Lower lobe of right lung (tissue), 2 donors: ENCODE measurements at regions not wholly inside any gene's neighbourhood (a gene's known extent, or its start where the extent isn't known, plus 50 kb on each side); places are given as distances from the start of the nearest gene placed in this dataset.
"Not testable (repeated sequence)": the region's sequence is repeated elsewhere in the genome, so short reads cannot be mapped to it uniquely, and the experiment has no call there.

Experiments
- ATAC-seq, 2 donors: fragments of 200-7000 bp; cut with Tn5 transposase; one replicate each; pipeline ENCODE4 v1.9.1; 2020 to 2022; ENCODE audit warnings: mild to moderate bottlenecking in 2 of 2, moderate library complexity in 2 of 2
- DNase-seq: peaks from one replicate; pipeline ENCODE4 v3.0.0-alpha.2; 2020
- H3K27ac ChIP-seq: fragments of 200-600 bp; one replicate; pipeline ENCODE4 v1.8.0; 2022
- H3K27me3 ChIP-seq: fragments of 200-600 bp; one replicate; pipeline ENCODE4 v1.8.0; 2022; ENCODE audit warnings: low read depth
- H3K36me3 ChIP-seq: fragments of 200-600 bp; one replicate; pipeline ENCODE4 v1.8.0; 2022; ENCODE audit warnings: mild to moderate bottlenecking
- H3K4me1 ChIP-seq: fragments of 200-600 bp; one replicate; pipeline ENCODE4 v1.8.0; 2022
- H3K4me3 ChIP-seq: fragments of 200-600 bp; one replicate; pipeline ENCODE4 v1.8.0; 2022; ENCODE audit warnings: mild to moderate bottlenecking
- H3K9me3 ChIP-seq: fragments of 200-600 bp; one replicate; pipeline ENCODE4 v1.8.0; 2022
- CTCF ChIP-seq: fragments of 200-600 bp; IDR thresholded peaks from one replicate; pipeline ENCODE4 v1.8.0; 2022; ENCODE audit warnings: antibody characterized with exemption, mild to moderate bottlenecking
- intact Hi-C: fragments of 100-400 bp; cut with DNase I; formaldehyde crosslinking; loops from one replicate; pipeline ENCODE4 v1.11.0; 2022
- donor health status: DM: no; HTN: yes; CAD: no; lungs with severe emphysema.

- H3K27ac ChIP-seq, H3K4me1 ChIP-seq, H3K4me3 ChIP-seq, ATAC-seq, intact Hi-C loops, H3K36me3 ChIP-seq, DNase-seq, H3K27me3 ChIP-seq, H3K9me3 ChIP-seq: not testable (repeated sequence)
These were observed 58.3 kb downstream of the ART5 start for GRCh38 chr11:3583476-3583875.

- peak; percentile 0 for TF ChIP-seq CTCF
- H3K27me3 ChIP-seq, H3K4me3 ChIP-seq, H3K9me3 ChIP-seq, ATAC-seq, H3K4me1 ChIP-seq, intact Hi-C loops, H3K27ac ChIP-seq, DNase-seq, H3K36me3 ChIP-seq: not testable (repeated sequence)
These were observed 60.4 kb downstream of the ART5 start for GRCh38 chr11:3581389-3581725.

GRCh38 chr11:3580487-3581388 lies 61.1 kb downstream of the ART5 start:
- H3K4me3 ChIP-seq, result peak overlapping the region; percentile 50
- H3K4me1 ChIP-seq, H3K36me3 ChIP-seq, H3K27me3 ChIP-seq, H3K9me3 ChIP-seq, intact Hi-C loops, H3K27ac ChIP-seq: not testable (repeated sequence)
- TF ChIP-seq CTCF, result peak; percentile 72
- DNase-seq (peak; percentile 77), ATAC-seq (peak in 1 of 2 donors; percentile 50)

GRCh38 chr11:3579600-3580459 lies 62.0 kb downstream of the ART5 start:
- H3K36me3 ChIP-seq, H3K27ac ChIP-seq, H3K9me3 ChIP-seq, ATAC-seq, H3K27me3 ChIP-seq, DNase-seq, H3K4me1 ChIP-seq, intact Hi-C loops: not testable (repeated sequence)
- H3K4me3 ChIP-seq, result peak overlapping the region; percentile 50

GRCh38 chr11:3576066-3576604 lies 65.7 kb downstream of the ART5 start:
- H3K4me3 ChIP-seq, H3K9me3 ChIP-seq, H3K36me3 ChIP-seq, ATAC-seq, H3K4me1 ChIP-seq, H3K27me3 ChIP-seq, intact Hi-C loops, DNase-seq, H3K27ac ChIP-seq: not testable (repeated sequence)

GRCh38 chr11:3572976-3573647 lies 68.7 kb downstream of the ART5 start:
- DNase-seq, intact Hi-C loops, ATAC-seq, H3K4me1 ChIP-seq, H3K27me3 ChIP-seq, H3K9me3 ChIP-seq, H3K36me3 ChIP-seq, H3K27ac ChIP-seq, H3K4me3 ChIP-seq: not testable (repeated sequence)

- H3K4me3 ChIP-seq, ATAC-seq, DNase-seq, H3K36me3 ChIP-seq, H3K9me3 ChIP-seq, H3K27me3 ChIP-seq, intact Hi-C loops, H3K27ac ChIP-seq, H3K4me1 ChIP-seq: not testable (repeated sequence)
These were observed 70.0 kb downstream of the ART5 start for GRCh38 chr11:3571752-3572151.

- H3K9me3 ChIP-seq, DNase-seq, H3K27ac ChIP-seq, H3K4me3 ChIP-seq, H3K36me3 ChIP-seq, intact Hi-C loops, H3K27me3 ChIP-seq, H3K4me1 ChIP-seq, ATAC-seq: not testable (repeated sequence)
These were observed 76.0 kb downstream of the ART5 start for GRCh38 chr11:3565838-3566237.

- H3K4me1 ChIP-seq, DNase-seq, H3K4me3 ChIP-seq, H3K36me3 ChIP-seq, H3K9me3 ChIP-seq, H3K27me3 ChIP-seq, intact Hi-C loops, H3K27ac ChIP-seq, ATAC-seq: not testable (repeated sequence)
These were observed 77.4 kb downstream of the ART5 start for GRCh38 chr11:3564383-3564782.

- intact Hi-C loops, result not testable (repeated sequence)
These were observed 87.2 kb downstream of the ART5 start for GRCh38 chr11:3554621-3555020.

GRCh38 chr11:3544990-3545389 lies 96.8 kb downstream of the ART5 start:
- ATAC-seq, H3K36me3 ChIP-seq, H3K27me3 ChIP-seq, H3K4me1 ChIP-seq, intact Hi-C loops, H3K4me3 ChIP-seq, H3K27ac ChIP-seq, DNase-seq, H3K9me3 ChIP-seq: not testable (repeated sequence)

More at GRCh38 chr11:3554621-3555020, 87.2 kb downstream of the ART5 start:
- not testable (repeated sequence) for ATAC-seq, H3K9me3 ChIP-seq, H3K27me3 ChIP-seq, H3K4me1 ChIP-seq, DNase-seq, H3K4me3 ChIP-seq, H3K27ac ChIP-seq, H3K36me3 ChIP-seq
